HEK293 (cell line): ENCODE measurements at regions not wholly inside any gene's neighbourhood (a gene's known extent, or its start where the extent isn't known, plus 50 kb on each side); places are given as distances from the start of the nearest gene placed in this dataset.

Source experiments
- CTCF ChIA-PET: fragments of 350-600 bp; formaldehyde crosslinking; extraction: SDS; loops from one replicate; lab custom pipeline; 2021; ENCODE audit warnings: antibody characterized with exemption; lab: Yijun Ruan, JAX
- POLR2A ChIA-PET: fragments of 300-600 bp; formaldehyde crosslinking; extraction: SDS; loops from one replicate; lab custom pipeline; 2020; ENCODE audit warnings: antibody characterized with exemption, inconsistent platforms; lab: Yijun Ruan, JAX
- H3K27ac ChIP-seq: fragments of 200-500 bp; sonication (Bioruptor generic); 2 replicates; pipeline ENCODE4 v1.5.1; 2014; ENCODE audit warnings: low read depth, low read length, control low read depth, inconsistent platforms; ENCODE audit errors: extremely low read depth
- H3K36me3 ChIP-seq, 2 experiments: fragments of 200-500 bp in 1 of 2; sonication (Bioruptor generic) in 1 of 2; 1 replicate in 1 of 2; 2 replicates in 1 of 2; pipeline ENCODE4 v1.5.1; 2014 to 2017; ENCODE audit warnings: inconsistent platforms in 2 of 2, low read length in 2 of 2; ENCODE audit not compliant: control insufficient read depth in 2 of 2, insufficient read depth in 1 of 2
- H3K4me1 ChIP-seq: fragments of 200-500 bp; sonication (Bioruptor generic); 2 replicates; pipeline ENCODE4 v1.5.1; 2014; ENCODE audit warnings: mild to moderate bottlenecking, low read length, inconsistent platforms; ENCODE audit not compliant: control insufficient read depth, insufficient read depth
- H3K4me3 ChIP-seq: 2 replicates; pipeline ENCODE4 v1.5.1; 2011; ENCODE audit warnings: low read depth, mild to moderate bottlenecking, control low read depth, low read length, moderate library complexity
- H3K9me3 ChIP-seq: fragments of 200-500 bp; sonication (Bioruptor generic); 2 replicates; pipeline ENCODE4 v1.5.1; 2014; ENCODE audit warnings: low read depth, low read length, inconsistent platforms; ENCODE audit not compliant: control insufficient read depth, insufficient read depth
- BCL11B ChIP-seq: fragments of 450-650 bp; formaldehyde crosslinking; IDR thresholded peaks from 2 replicates; pipeline ENCODE4 v1.5.1; 2016; ENCODE audit warnings: low read depth, missing biosample characterization, missing genetic modification characterization
- GLI2 ChIP-seq: fragments of 450-650 bp; formaldehyde crosslinking; IDR thresholded peaks from 2 replicates; pipeline ENCODE4; 2017; ENCODE audit warnings: missing biosample characterization, missing genetic modification characterization, low read depth, borderline replicate concordance
- PBX3 ChIP-seq: sonication (generic); formaldehyde crosslinking; IDR thresholded peaks from 2 replicates; pipeline ENCODE4 v1.8.1; 2022; ENCODE audit warnings: mild to moderate bottlenecking, moderate library complexity, missing genetic modification reagents
- RBAK ChIP-seq: fragments of 450-650 bp; formaldehyde crosslinking; IDR thresholded peaks from 2 replicates; pipeline ENCODE4 v1.5.1; 2016; ENCODE audit warnings: missing biosample characterization, missing genetic modification characterization
- SETDB1 ChIP-seq: IDR thresholded peaks from one replicate; pipeline ENCODE4 v1.6.1; 2017; ENCODE audit warnings: mild to moderate bottlenecking, low read length, moderate library complexity, mixed read lengths; ENCODE audit not compliant: insufficient read length
- SP2 ChIP-seq: fragments of 450-650 bp; formaldehyde crosslinking; IDR thresholded peaks from 2 replicates; pipeline ENCODE4 v1.5.1; 2016; ENCODE audit warnings: missing biosample characterization, missing genetic modification characterization
- SP7 ChIP-seq: fragments of 450-650 bp; formaldehyde crosslinking; IDR thresholded peaks from 2 replicates; pipeline ENCODE4 v1.5.1; 2016; ENCODE audit warnings: missing biosample characterization, missing genetic modification characterization
- ZBTB1 ChIP-seq: fragments of 450-650 bp; formaldehyde crosslinking; IDR thresholded peaks from 2 replicates; pipeline ENCODE4 v1.5.1; 2016; ENCODE audit warnings: missing biosample characterization, missing genetic modification characterization
- ZBTB21 ChIP-seq: fragments of 450-650 bp; formaldehyde crosslinking; IDR thresholded peaks from 2 replicates; pipeline ENCODE4 v1.5.1; 2017; ENCODE audit warnings: missing biosample characterization, missing genetic modification characterization
- ZFHX2 ChIP-seq: fragments of 450-650 bp; formaldehyde crosslinking; conservative IDR thresholded peaks from 2 replicates; pipeline ENCODE4 v1.5.1; 2016; ENCODE audit warnings: missing biosample characterization, missing genetic modification characterization
- ZFP3 ChIP-seq: fragments of 450-650 bp; formaldehyde crosslinking; IDR thresholded peaks from 2 replicates; pipeline ENCODE4 v1.5.1; 2016; ENCODE audit warnings: low read depth, missing biosample characterization, missing genetic modification characterization
- ZNF10 ChIP-seq: fragments of 450-650 bp; formaldehyde crosslinking; IDR thresholded peaks from 2 replicates; pipeline ENCODE4 v1.5.1; 2017; ENCODE audit warnings: missing biosample characterization, missing genetic modification characterization
- ZNF140 ChIP-seq: fragments of 450-650 bp; formaldehyde crosslinking; IDR thresholded peaks from 2 replicates; pipeline ENCODE4 v1.5.1; 2016; ENCODE audit warnings: missing biosample characterization, missing genetic modification characterization
- ZNF175 ChIP-seq: fragments of 450-650 bp; formaldehyde crosslinking; IDR thresholded peaks from 2 replicates; pipeline ENCODE4 v1.5.1; 2016; ENCODE audit warnings: missing biosample characterization, missing genetic modification characterization
- ZNF202 ChIP-seq: fragments of 450-650 bp; formaldehyde crosslinking; IDR thresholded peaks from 2 replicates; pipeline ENCODE4 v1.5.1; 2016; ENCODE audit warnings: missing biosample characterization, missing genetic modification characterization, borderline replicate concordance
- ZNF404 ChIP-seq: fragments of 450-650 bp; formaldehyde crosslinking; IDR thresholded peaks from 2 replicates; pipeline ENCODE4 v1.5.1; 2017; ENCODE audit warnings: missing biosample characterization, missing genetic modification characterization
- ZNF416 ChIP-seq: fragments of 450-650 bp; formaldehyde crosslinking; IDR thresholded peaks from 2 replicates; pipeline ENCODE4 v1.5.1; 2016; ENCODE audit warnings: missing biosample characterization, missing genetic modification characterization
- ZNF426 ChIP-seq: fragments of 450-650 bp; formaldehyde crosslinking; IDR thresholded peaks from 2 replicates; pipeline ENCODE4 v1.5.1; 2017; ENCODE audit warnings: missing biosample characterization, missing genetic modification characterization, mild to moderate bottlenecking, inconsistent platforms, moderate library complexity
- ZNF473 ChIP-seq: fragments of 450-650 bp; formaldehyde crosslinking; IDR thresholded peaks from 2 replicates; pipeline ENCODE4 v1.5.1; 2017; ENCODE audit warnings: missing biosample characterization, missing genetic modification characterization
- ZNF530 ChIP-seq: fragments of 450-650 bp; formaldehyde crosslinking; IDR thresholded peaks from 2 replicates; pipeline ENCODE4 v1.5.1; 2016; ENCODE audit warnings: low read depth, missing biosample characterization, missing genetic modification characterization
- ZNF544 ChIP-seq: fragments of 450-650 bp; formaldehyde crosslinking; IDR thresholded peaks from 2 replicates; pipeline ENCODE4 v1.5.0; 2017; ENCODE audit warnings: missing biosample characterization, missing genetic modification characterization
- ZNF571 ChIP-seq: fragments of 450-650 bp; formaldehyde crosslinking; IDR thresholded peaks from 2 replicates; pipeline ENCODE4 v1.5.0; 2017; ENCODE audit warnings: missing biosample characterization, missing genetic modification characterization
- ZNF585B ChIP-seq: fragments of 450-650 bp; formaldehyde crosslinking; IDR thresholded peaks from 2 replicates; pipeline ENCODE4 v1.5.1; 2016; ENCODE audit warnings: missing biosample characterization, missing genetic modification characterization
- ZNF626 ChIP-seq: fragments of 450-650 bp; sonication (Bioruptor Pico); formaldehyde crosslinking; IDR thresholded peaks from 2 replicates; pipeline ENCODE4 v1.5.1; 2018; ENCODE audit warnings: missing biosample characterization, missing genetic modification characterization, inconsistent platforms
- ZNF660 ChIP-seq: fragments of 450-650 bp; IDR thresholded peaks from 2 replicates; pipeline ENCODE4 v1.5.1; 2018; ENCODE audit warnings: missing biosample characterization, mild to moderate bottlenecking, missing genetic modification characterization
- ZNF843 ChIP-seq: fragments of 450-650 bp; formaldehyde crosslinking; IDR thresholded peaks from 2 replicates; pipeline ENCODE4 v1.5.1; 2016; ENCODE audit warnings: missing biosample characterization, missing genetic modification characterization
- TF ChIP-seq, protein P1 (sequence below): fragments of 450-650 bp; formaldehyde crosslinking; IDR thresholded peaks from 2 replicates; pipeline ENCODE4 v1.5.1; 2016; ENCODE audit warnings: missing biosample characterization, missing genetic modification characterization
- TF ChIP-seq, protein P2 (sequence below): fragments of 450-650 bp; formaldehyde crosslinking; IDR thresholded peaks from 2 replicates; pipeline ENCODE4 v1.5.1; 2017; ENCODE audit warnings: missing biosample characterization, mild to moderate bottlenecking, missing genetic modification characterization, moderate library complexity
- TF ChIP-seq, protein P3 (sequence below): fragments of 450-650 bp; formaldehyde crosslinking; IDR thresholded peaks from 2 replicates; pipeline ENCODE4 v1.5.1; 2016; ENCODE audit warnings: missing biosample characterization, missing genetic modification characterization

- ChIA-PET CTCF (interaction anchor here (0.8 to 1.4 kb wide), 3 partner anchors 19 to 456 kb away, joined by 3 to 4 read pairs (median 3); no protein-coding TSS in a partner anchor), POLR2A (no interaction called here)
- H3K27ac ChIP-seq, result no peak overlapping the region
- no peaks in the 10 kb centered on the region for H3K4me1 ChIP-seq
- TF ChIP-seq ZNF571 (no peak), ZNF843 (tag by site-specific recombination) (no peak), BCL11B (tag by site-specific recombination) (no peak), SP2 (tag by site-specific recombination) (no peak), ZNF585B (tag by site-specific recombination) (no peak), ZNF202 (tag by site-specific recombination) (no peak), ZNF626 (tag by site-specific recombination) (no peak), ZFHX2 (tag by site-specific recombination) (no peak), ZNF416 (tag by site-specific recombination) (no peak), ZNF473 (tag by site-specific recombination) (no peak), ZBTB21 (tag by site-specific recombination) (no peak)
- TF ChIP-seq, all 188 proteins: peak for 0
- H3K9me3 ChIP-seq, result no peaks in the 10 kb centered on the region
- H3K4me3 ChIP-seq, result no peak overlapping the region
- H3K36me3 ChIP-seq, result no peaks in the 10 kb centered on the region
Observed at GRCh38 chr2:37851428-37851827, 73.7 kb upstream of the RMDN2 start.

DNA sequence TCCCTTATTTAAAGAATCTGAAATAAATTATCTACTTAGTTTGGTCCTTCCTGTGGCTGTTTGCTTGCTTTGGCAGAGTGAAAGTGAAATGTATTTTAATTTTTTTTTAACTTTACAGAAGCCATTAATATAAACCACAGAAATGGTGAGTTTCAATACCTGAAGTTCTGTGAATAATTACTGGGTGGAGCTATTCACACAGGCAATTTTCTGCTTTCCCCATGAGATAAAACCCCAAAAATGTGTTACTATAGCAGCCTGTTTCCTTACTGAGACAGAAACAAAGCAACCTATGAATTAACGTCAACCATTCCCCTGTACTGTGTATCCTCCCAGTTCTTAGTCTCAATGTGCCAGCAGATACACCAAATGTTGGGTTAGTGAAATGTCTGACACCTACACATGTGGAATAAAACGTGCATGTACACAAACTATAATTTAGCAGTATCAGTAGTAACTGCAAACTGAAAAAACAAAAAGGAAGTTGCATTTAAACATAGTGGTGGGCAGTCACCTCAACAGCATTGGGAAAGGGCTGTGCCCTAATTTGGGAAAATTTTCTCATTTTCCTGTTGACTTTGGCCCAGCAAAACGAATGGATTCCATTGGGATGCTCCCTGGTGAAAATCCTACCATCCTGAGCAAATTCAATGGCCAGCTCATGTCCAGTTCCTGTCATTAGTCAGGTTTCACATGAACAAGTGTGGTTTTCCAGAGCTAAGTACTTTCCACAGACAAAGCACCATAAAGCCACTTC lies 73.1 kb upstream of the RMDN2 start:
- H3K4me1 ChIP-seq, result no peaks in the 10 kb centered on the region
- H3K27ac ChIP-seq, result no peak overlapping the region
- H3K9me3 ChIP-seq, result no peaks in the 10 kb centered on the region
- no peak for TF ChIP-seq ZNF544 (tag by site-specific recombination)
- TF ChIP-seq ZNF585B (tag by site-specific recombination), result no peak
- no peak for TF ChIP-seq PBX3
- TF ChIP-seq ZFP3, result no peak
- TF ChIP-seq SETDB1, result no peak
- TF ChIP-seq ZNF140, result no peak
- no peak for TF ChIP-seq ZBTB1 (tag by site-specific recombination)
- TF ChIP-seq GLI2 (tag by site-specific recombination), result no peak
- no peak for TF ChIP-seq ZNF175 (tag by site-specific recombination)
- no peak for TF ChIP-seq ZNF530
- ChIA-PET CTCF (interaction anchor here (0.8 to 1.4 kb wide), 2 partner anchors 42 to 456 kb away, joined by 3 to 4 read pairs; no protein-coding TSS in a partner anchor), POLR2A (no interaction called here)
- no peak overlapping the region for H3K4me3 ChIP-seq
- H3K36me3 ChIP-seq, result no peaks in the 10 kb centered on the region

GRCh38 chr2:37852585-37853014 lies 72.5 kb upstream of the RMDN2 start:
- ChIA-PET CTCF (no interaction called here), POLR2A (interaction anchor here (0.6 kb wide), 1 partner anchor 24 kb away, joined by 3 read pairs; no protein-coding TSS in a partner anchor)
- Histone ChIP-seq H3K9me3 (no peaks in the 10 kb centered on the region), H3K4me1 (no peaks in the 10 kb centered on the region), H3K4me3 (no peak overlapping the region), H3K27ac (no peak overlapping the region), H3K36me3 (no peaks in the 10 kb centered on the region)
- TF ChIP-seq ZNF426 (tag by site-specific recombination), result no peak
- no peak for TF ChIP-seq SP7 (tag by site-specific recombination)
- TF ChIP-seq ZNF10, result no peak
- TF ChIP-seq, protein P1, sequence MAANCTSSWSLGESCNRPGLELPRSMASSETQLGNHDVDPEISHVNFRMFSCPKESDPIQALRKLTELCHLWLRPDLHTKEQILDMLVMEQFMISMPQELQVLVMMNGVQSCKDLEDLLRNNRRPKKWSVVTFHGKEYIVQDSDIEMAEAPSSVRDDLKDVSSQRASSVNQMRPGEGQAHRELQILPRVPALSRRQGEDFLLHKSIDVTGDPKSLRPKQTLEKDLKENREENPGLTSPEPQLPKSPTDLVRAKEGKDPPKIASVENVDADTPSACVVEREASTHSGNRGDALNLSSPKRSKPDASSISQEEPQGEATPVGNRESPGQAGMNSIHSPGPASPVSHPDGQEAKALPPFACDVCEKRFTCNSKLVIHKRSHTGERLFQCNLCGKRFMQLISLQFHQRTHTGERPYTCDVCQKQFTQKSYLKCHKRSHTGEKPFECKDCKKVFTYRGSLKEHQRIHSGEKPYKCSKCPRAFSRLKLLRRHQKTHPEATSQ (tag by site-specific recombination), result no peak
- TF ChIP-seq ZNF404 (tag by site-specific recombination), result no peak
- TF ChIP-seq, protein P2, sequence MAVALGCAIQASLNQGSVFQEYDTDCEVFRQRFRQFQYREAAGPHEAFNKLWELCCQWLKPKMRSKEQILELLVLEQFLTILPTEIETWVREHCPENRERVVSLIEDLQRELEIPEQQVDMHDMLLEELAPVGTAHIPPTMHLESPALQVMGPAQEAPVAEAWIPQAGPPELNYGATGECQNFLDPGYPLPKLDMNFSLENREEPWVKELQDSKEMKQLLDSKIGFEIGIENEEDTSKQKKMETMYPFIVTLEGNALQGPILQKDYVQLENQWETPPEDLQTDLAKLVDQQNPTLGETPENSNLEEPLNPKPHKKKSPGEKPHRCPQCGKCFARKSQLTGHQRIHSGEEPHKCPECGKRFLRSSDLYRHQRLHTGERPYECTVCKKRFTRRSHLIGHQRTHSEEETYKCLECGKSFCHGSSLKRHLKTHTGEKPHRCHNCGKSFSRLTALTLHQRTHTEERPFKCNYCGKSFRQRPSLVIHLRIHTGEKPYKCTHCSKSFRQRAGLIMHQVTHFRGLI, result no peak
- TF ChIP-seq RBAK (tag by site-specific recombination), result no peak
- no peak for TF ChIP-seq ZNF660
- no peak for TF ChIP-seq ZNF626 (tag by site-specific recombination)
- TF ChIP-seq, protein P3, sequence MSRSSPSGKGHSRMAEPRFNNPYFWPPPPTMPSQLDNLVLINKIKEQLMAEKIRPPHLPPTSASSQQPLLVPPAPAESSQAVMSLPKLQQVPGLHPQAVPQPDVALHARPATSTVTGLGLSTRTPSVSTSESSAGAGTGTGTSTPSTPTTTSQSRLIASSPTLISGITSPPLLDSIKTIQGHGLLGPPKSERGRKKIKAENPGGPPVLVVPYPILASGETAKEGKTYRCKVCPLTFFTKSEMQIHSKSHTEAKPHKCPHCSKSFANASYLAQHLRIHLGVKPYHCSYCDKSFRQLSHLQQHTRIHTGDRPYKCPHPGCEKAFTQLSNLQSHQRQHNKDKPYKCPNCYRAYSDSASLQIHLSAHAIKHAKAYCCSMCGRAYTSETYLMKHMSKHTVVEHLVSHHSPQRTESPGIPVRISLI, result no peak
